H9 (cell line): ENCODE measurements at regions not wholly inside any gene's neighbourhood (a gene's known extent, or its start where the extent isn't known, plus 50 kb on each side); places are given as distances from the start of the nearest gene placed in this dataset.

Experiments used
- DNase-seq: peaks from one replicate; pipeline ENCODE4 v3.0.0-alpha.2; 2017
- H2AFZ ChIP-seq: one replicate; pipeline ENCODE4 v1.6.1; 2013; ENCODE audit warnings: mild to moderate bottlenecking, low read length, control low read depth, moderate library complexity
- H2AK5ac ChIP-seq: 2 replicates; pipeline ENCODE4 v1.6.1; 2013; ENCODE audit warnings: low read length, control low read depth, mixed read lengths; ENCODE audit not compliant: insufficient read length
- H2BK120ac ChIP-seq: one replicate; pipeline ENCODE4 v1.6.1; 2013; ENCODE audit warnings: low read depth, mild to moderate bottlenecking, low read length, control low read depth, inconsistent platforms; ENCODE audit not compliant: poor library complexity, severe bottlenecking
- H2BK12ac ChIP-seq: 2 replicates; pipeline ENCODE4 v1.6.1; 2013; ENCODE audit warnings: low read length, control low read depth, mixed read lengths, low read depth; ENCODE audit not compliant: insufficient read length
- H2BK15ac ChIP-seq: 2 replicates; pipeline ENCODE4 v1.6.1; 2013; ENCODE audit warnings: low read depth, low read length, control low read depth
- H2BK20ac ChIP-seq: one replicate; pipeline ENCODE4 v1.6.1; 2013; ENCODE audit warnings: low read depth, mild to moderate bottlenecking, low read length, control low read depth, inconsistent platforms; ENCODE audit not compliant: poor library complexity, severe bottlenecking
- H2BK5ac ChIP-seq: 2 replicates; pipeline ENCODE4 v1.6.1; 2013; ENCODE audit warnings: low read length, control low read depth, mixed read lengths; ENCODE audit not compliant: insufficient read length
- H3K14ac ChIP-seq: 2 replicates; pipeline ENCODE4 v1.6.1; 2013; ENCODE audit warnings: low read length, control low read depth; ENCODE audit not compliant: insufficient read depth
- H3K18ac ChIP-seq: 2 replicates; pipeline ENCODE4 v1.6.1; 2013; ENCODE audit warnings: low read depth, mild to moderate bottlenecking, mixed read lengths, low read length, control low read depth; ENCODE audit not compliant: insufficient read length
- H3K23ac ChIP-seq: 2 replicates; pipeline ENCODE4 v1.6.1; 2013; ENCODE audit warnings: low read length, control low read depth, mixed read lengths, low read depth; ENCODE audit not compliant: insufficient read length
- H3K23me2 ChIP-seq: 2 replicates; pipeline ENCODE4 v1.6.1; 2013; ENCODE audit warnings: low read depth, mild to moderate bottlenecking, mixed read lengths, low read length, control low read depth; ENCODE audit not compliant: insufficient read length, poor library complexity, severe bottlenecking
- H3K27ac ChIP-seq: 2 replicates; pipeline ENCODE4 v1.5.1; 2013; ENCODE audit warnings: low read length, control low read depth, mixed read lengths, low read depth; ENCODE audit not compliant: insufficient read length
- H3K27me3 ChIP-seq: 2 replicates; pipeline ENCODE4 v1.6.1; 2013; ENCODE audit warnings: low read length, control low read depth, inconsistent platforms; ENCODE audit not compliant: insufficient read depth
- H3K4ac ChIP-seq: 2 replicates; pipeline ENCODE4 v1.6.1; 2013; ENCODE audit warnings: low read depth, mild to moderate bottlenecking, control low read depth, inconsistent platforms, low read length, moderate library complexity
- H3K4me1 ChIP-seq: 2 replicates; pipeline ENCODE4 v1.6.1; 2013; ENCODE audit warnings: low read length, control low read depth, inconsistent platforms; ENCODE audit not compliant: insufficient read depth
- H3K4me2 ChIP-seq: 2 replicates; pipeline ENCODE4 v1.6.1; 2013; ENCODE audit warnings: low read length, control low read depth, mixed read lengths; ENCODE audit not compliant: insufficient read length, insufficient read depth
- H3K56ac ChIP-seq: 2 replicates; pipeline ENCODE4 v1.6.1; 2013; ENCODE audit warnings: low read depth, mild to moderate bottlenecking, mixed read lengths, low read length, control low read depth; ENCODE audit not compliant: insufficient read length
- H3K79me1 ChIP-seq: 2 replicates; pipeline ENCODE4 v1.6.1; 2013; ENCODE audit warnings: low read depth, mild to moderate bottlenecking, moderate library complexity, low read length, control low read depth, inconsistent platforms; ENCODE audit not compliant: insufficient read depth, poor library complexity, severe bottlenecking
- H3K79me2 ChIP-seq: 2 replicates; pipeline ENCODE4 v1.6.1; 2013; ENCODE audit warnings: low read length, control low read depth, inconsistent platforms; ENCODE audit not compliant: insufficient read depth
- H3K9ac ChIP-seq: 2 replicates; pipeline ENCODE4 v1.6.1; 2013; ENCODE audit warnings: low read length, control low read depth, mixed read lengths; ENCODE audit not compliant: insufficient read length; ENCODE audit errors: extremely low read depth
- H3K9me3 ChIP-seq: one replicate; pipeline ENCODE4 v1.6.1; 2013; ENCODE audit warnings: low read depth, low read length, inconsistent platforms; ENCODE audit not compliant: control insufficient read depth
- H3T11ph ChIP-seq: one replicate; pipeline ENCODE4 v1.6.1; 2013; ENCODE audit warnings: mild to moderate bottlenecking, low read length, control low read depth, inconsistent platforms
- H4K20me1 ChIP-seq: one replicate; pipeline ENCODE4 v1.6.1; 2013; ENCODE audit not compliant: control insufficient read depth, insufficient read length, insufficient read depth
- H4K5ac ChIP-seq: 2 replicates; pipeline ENCODE4 v1.6.1; 2013; ENCODE audit warnings: low read depth, mild to moderate bottlenecking, mixed read lengths, low read length, control low read depth; ENCODE audit not compliant: insufficient read length
- H4K8ac ChIP-seq: replicated peaks from 2 replicates; pipeline ENCODE4 v1.6.1; 2013; ENCODE audit warnings: low read length, control low read depth, mixed read lengths, low read depth; ENCODE audit not compliant: insufficient read length
- H4K91ac ChIP-seq: 2 replicates; pipeline ENCODE4 v1.6.1; 2013; ENCODE audit warnings: low read depth, mild to moderate bottlenecking, moderate library complexity, mixed read lengths, low read length, control low read depth; ENCODE audit not compliant: insufficient read length
- H3K27ac Mint-ChIP-seq, 3 experiments: 2 replicates in 2 of 3; 3 replicates in 1 of 3; pipeline ENCODE4 v1.8.0; 2020 to 2021; ENCODE audit warnings: mixed read lengths in 3 of 3, mild to moderate bottlenecking in 1 of 3, moderate library complexity in 1 of 3
- H3K27me3 Mint-ChIP-seq: 2 replicates; pipeline ENCODE4 v1.8.0; 2021; ENCODE audit warnings: low read depth, mild to moderate bottlenecking, moderate library complexity, mixed read lengths
- H3K36me3 Mint-ChIP-seq, 3 experiments: 2 replicates in 2 of 3; 3 replicates in 1 of 3; pipeline ENCODE4 v1.8.0; 2020 to 2021; ENCODE audit warnings: low read depth in 3 of 3, mixed read lengths in 3 of 3; ENCODE audit not compliant: insufficient read depth in 1 of 3
- H3K4me1 Mint-ChIP-seq, 2 experiments: 2 replicates each; pipeline ENCODE4 v1.8.0; 2020; ENCODE audit warnings: mixed read lengths in 2 of 2
- H3K4me3 Mint-ChIP-seq, 2 experiments: 2 replicates in 1 of 2; 3 replicates in 1 of 2; pipeline ENCODE4 v1.8.0; 2020 to 2021; ENCODE audit warnings: mild to moderate bottlenecking in 2 of 2, mixed read lengths in 2 of 2, moderate library complexity in 1 of 2
- H3K9me3 Mint-ChIP-seq, 2 experiments: 2 replicates in 1 of 2; 3 replicates in 1 of 2; pipeline ENCODE4 v1.8.0; 2020; ENCODE audit warnings: mild to moderate bottlenecking in 2 of 2, mixed read lengths in 2 of 2, moderate library complexity in 1 of 2
- WGBS: extraction: QIAGEN DNeasy Blood & Tissue Kit; methylation state at CpG from one replicate; pipeline ENCODE4 v1.1.7; 2013; ENCODE audit warnings: missing lambda C conversion rate, low lambda C conversion rate, mixed read lengths; ENCODE audit not compliant: insufficient read length; ENCODE audit errors: extremely low coverage; 5-methylcytosine and 5-hydroxymethylcytosine counted together
- TF ChIP-seq, protein P1 (sequence below): fragments of 200-600 bp; sonication (generic); conservative IDR thresholded peaks from 3 replicates; pipeline ENCODE4 v1.8.0; 2021; ENCODE audit warnings: antibody characterized with exemption, mild to moderate bottlenecking

- no peak overlapping the region for H4K91ac ChIP-seq
- no peak overlapping the region for H3K4ac ChIP-seq
- no peak overlapping the region for H2BK5ac ChIP-seq
- peaks cover 2% of the 10 kb centered on the region in 2 experiments; a peak in 3 of 5 replicates for H3K9me3 Mint-ChIP-seq
- no peaks in the 10 kb centered on the region for H3K79me2 ChIP-seq
- H3K23me2 ChIP-seq: no peaks in the 10 kb centered on the region
- no peak overlapping the region for H2AK5ac ChIP-seq
- H3K27me3 Mint-ChIP-seq: no peaks in the 10 kb centered on the region
- no peak overlapping the region for H3K9ac ChIP-seq
- no peak overlapping the region for H3K23ac ChIP-seq
- no peak overlapping the region for H4K5ac ChIP-seq
- H3K56ac ChIP-seq: no peak overlapping the region
- peaks cover 20 to 23% of the 10 kb centered on the region in 2 experiments for H3K4me1 Mint-ChIP-seq
- no peak overlapping the region for H3K18ac ChIP-seq
- H3K36me3 Mint-ChIP-seq: peaks cover 0 to 12% (median 2%) of the 10 kb centered on the region in 3 experiments; a peak in 5 of 7 replicates
- H4K8ac ChIP-seq: no peak overlapping the region
- H3K4me2 ChIP-seq: no peak overlapping the region
- TF ChIP-seq, protein P1, sequence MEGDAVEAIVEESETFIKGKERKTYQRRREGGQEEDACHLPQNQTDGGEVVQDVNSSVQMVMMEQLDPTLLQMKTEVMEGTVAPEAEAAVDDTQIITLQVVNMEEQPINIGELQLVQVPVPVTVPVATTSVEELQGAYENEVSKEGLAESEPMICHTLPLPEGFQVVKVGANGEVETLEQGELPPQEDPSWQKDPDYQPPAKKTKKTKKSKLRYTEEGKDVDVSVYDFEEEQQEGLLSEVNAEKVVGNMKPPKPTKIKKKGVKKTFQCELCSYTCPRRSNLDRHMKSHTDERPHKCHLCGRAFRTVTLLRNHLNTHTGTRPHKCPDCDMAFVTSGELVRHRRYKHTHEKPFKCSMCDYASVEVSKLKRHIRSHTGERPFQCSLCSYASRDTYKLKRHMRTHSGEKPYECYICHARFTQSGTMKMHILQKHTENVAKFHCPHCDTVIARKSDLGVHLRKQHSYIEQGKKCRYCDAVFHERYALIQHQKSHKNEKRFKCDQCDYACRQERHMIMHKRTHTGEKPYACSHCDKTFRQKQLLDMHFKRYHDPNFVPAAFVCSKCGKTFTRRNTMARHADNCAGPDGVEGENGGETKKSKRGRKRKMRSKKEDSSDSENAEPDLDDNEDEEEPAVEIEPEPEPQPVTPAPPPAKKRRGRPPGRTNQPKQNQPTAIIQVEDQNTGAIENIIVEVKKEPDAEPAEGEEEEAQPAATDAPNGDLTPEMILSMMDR: no peak
- H3K27ac Mint-ChIP-seq: no peak overlapping the region
- H3K4me3 Mint-ChIP-seq: no peak overlapping the region
- H2AFZ ChIP-seq: no peak overlapping the region
- no peak for DNase-seq
- no peak overlapping the region for H3T11ph ChIP-seq
- H2BK120ac ChIP-seq: no peak overlapping the region
- no peak overlapping the region for H2BK20ac ChIP-seq
- no peak overlapping the region for H3K27ac ChIP-seq
- H2BK12ac ChIP-seq: no peak overlapping the region
- H3K27me3 ChIP-seq: no peaks in the 10 kb centered on the region
- H2BK15ac ChIP-seq: no peak overlapping the region
- no peaks in the 10 kb centered on the region for H3K4me1 ChIP-seq
- H3K9me3 ChIP-seq: no peaks in the 10 kb centered on the region
- no CpG with 5 or more reads among the region's 5 CpGs for WGBS
- H3K14ac ChIP-seq: no peak overlapping the region
- no peaks in the 10 kb centered on the region for H3K79me1 ChIP-seq
- no peaks in the 10 kb centered on the region for H4K20me1 ChIP-seq
Observed at GRCh38 chr6:11888727-11889126, 110.1 kb upstream of the ADTRP start.
